Sigmoid colon (tissue), 4 donors: ENCODE measurements at regions not wholly inside any gene's neighbourhood (a gene's known extent, or its start where the extent isn't known, plus 50 kb on each side); places are given as distances from the start of the nearest gene placed in this dataset.

Source experiments
- EP300 ChIP-seq, 4 donors: sonication (generic); formaldehyde crosslinking; IDR thresholded peaks; one replicate each; pipeline ENCODE4 v1.6.1; 2017; ENCODE audit warnings: antibody characterized with exemption in 4 of 4
- POLR2AphosphoS5 ChIP-seq, 4 donors: sonication (generic); formaldehyde crosslinking; IDR thresholded peaks; one replicate each; pipeline ENCODE4 v1.6.1; 2017; ENCODE audit warnings: antibody characterized with exemption in 4 of 4
- TF ChIP-seq, protein P1 (sequence below), 4 experiments: fragments of 450-650 bp in 3 of 4; fragments of 200-600 bp in 1 of 4; IDR thresholded peaks; one replicate each; pipeline ENCODE4 v1.5.1; 2016 to 2019; ENCODE audit warnings: antibody characterized with exemption in 4 of 4, mild to moderate bottlenecking in 3 of 4, moderate library complexity in 2 of 4

DNA sequence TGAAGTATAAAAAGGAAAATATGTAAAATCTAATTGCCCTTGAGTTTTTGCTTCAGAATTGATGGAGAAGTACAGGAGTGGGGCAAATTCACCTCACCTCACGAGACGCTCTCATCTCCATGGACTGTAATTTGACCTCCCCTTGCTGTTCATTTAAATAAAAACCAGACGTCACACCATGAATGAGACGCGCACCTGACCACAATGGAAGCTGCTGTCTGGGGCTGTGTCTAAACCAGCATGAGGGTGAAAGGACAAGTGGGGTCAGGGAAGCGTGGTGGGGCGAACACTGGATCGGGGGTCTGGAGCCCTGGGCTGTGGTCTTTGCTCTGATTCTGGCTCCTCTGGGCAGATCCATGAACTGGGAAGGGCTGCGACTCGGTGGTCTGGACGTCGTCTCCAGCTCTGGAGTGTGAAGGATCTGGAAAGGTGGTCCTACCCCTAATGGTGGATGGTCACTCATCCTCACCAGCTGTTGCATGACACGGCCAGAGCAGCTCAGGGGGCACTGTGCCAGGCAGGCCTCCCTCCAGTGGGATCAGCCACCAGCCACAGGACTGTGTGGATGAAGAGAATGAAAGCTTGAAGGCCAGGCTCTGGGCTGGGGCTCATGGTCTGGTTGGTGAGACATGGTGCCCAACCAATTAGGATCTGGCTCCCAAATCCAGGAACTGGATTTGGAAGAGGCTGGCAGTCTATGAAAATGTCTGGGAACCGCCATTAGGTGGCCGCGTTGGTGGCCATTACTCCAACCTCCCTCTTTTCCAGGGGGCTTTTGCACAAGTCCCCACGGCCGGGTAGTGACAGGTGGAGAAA, 728.6 kb downstream of the PTPRU start:
- TF ChIP-seq, protein P1, sequence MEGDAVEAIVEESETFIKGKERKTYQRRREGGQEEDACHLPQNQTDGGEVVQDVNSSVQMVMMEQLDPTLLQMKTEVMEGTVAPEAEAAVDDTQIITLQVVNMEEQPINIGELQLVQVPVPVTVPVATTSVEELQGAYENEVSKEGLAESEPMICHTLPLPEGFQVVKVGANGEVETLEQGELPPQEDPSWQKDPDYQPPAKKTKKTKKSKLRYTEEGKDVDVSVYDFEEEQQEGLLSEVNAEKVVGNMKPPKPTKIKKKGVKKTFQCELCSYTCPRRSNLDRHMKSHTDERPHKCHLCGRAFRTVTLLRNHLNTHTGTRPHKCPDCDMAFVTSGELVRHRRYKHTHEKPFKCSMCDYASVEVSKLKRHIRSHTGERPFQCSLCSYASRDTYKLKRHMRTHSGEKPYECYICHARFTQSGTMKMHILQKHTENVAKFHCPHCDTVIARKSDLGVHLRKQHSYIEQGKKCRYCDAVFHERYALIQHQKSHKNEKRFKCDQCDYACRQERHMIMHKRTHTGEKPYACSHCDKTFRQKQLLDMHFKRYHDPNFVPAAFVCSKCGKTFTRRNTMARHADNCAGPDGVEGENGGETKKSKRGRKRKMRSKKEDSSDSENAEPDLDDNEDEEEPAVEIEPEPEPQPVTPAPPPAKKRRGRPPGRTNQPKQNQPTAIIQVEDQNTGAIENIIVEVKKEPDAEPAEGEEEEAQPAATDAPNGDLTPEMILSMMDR (IDR thresholded peaks at IDR 0.05) = no peak
- TF ChIP-seq EP300 (IDR thresholded peaks at IDR 0.05) (no peak), POLR2AphosphoS5 (IDR thresholded peaks at IDR 0.05) (no peak)
